Ureter (tissue), 1 donor: ENCODE measurements at regions not wholly inside any gene's neighbourhood (a gene's known extent, or its start where the extent isn't known, plus 50 kb on each side); places are given as distances from the start of the nearest gene placed in this dataset.
A peak's percentile ranks its signal among the peaks of the same experiment; 100 is the strongest.
"Not testable (repeated sequence)": the region's sequence is repeated elsewhere in the genome, so short reads cannot be mapped to it uniquely, and the experiment has no call there.

Experiments
- DNase-seq: peaks from one replicate; pipeline ENCODE4 v3.0.0-alpha.2; 2020; ENCODE audit warnings: low spot score
- donor health status: DM: yes; HTN: yes; CAD: no.

DNA sequence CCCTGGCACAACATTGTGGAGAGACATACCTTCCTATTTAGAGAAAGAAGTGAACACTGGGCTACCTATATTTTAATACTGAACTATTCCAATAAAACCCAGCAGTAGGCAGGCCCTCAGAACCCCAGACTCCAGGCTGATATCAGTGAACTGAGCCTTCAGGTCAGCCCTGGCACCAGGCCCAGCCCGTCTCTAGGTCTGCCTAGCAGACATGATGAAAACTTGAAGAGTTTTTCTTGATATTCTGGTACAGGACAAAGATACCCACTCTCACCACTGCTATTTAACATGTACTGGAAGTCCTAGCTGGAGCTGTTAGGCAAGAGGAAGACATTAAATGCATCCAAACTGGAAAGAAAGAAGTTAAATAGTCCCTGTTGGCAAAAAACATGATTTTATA, 396.6 kb upstream of the SPRY2 start:
- DNase-seq, result no peak

DNA sequence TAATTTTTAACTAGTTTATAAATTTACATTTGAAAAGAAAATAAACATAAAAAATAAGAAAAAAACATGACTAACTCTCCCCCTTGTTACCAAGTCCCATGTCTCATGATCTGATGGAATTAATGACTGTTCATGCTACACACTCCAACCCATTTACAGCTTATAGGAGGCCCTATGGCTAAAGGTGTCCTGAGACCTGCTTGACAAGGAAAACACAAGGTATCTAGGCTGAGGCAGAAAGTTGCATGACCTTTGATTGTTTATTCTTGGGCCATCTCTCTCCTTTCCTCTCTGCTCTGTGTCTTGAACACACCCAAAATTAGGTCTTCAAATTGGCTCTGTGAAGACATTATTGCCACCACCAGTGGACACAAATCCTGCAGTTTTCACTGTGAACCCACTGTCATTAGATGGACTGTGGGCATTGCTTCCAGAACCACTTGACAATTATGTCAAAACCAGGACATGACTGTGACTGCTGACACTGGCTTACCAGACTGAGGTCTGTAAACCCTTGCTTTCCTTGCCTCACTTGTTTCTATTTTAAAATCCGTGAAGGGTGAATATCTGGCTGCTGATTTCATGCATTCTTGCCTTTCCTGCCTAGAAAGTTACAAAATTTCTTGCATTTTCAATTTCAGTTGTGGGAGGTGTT, 386.5 kb upstream of the SPRY2 start:
- no peak for DNase-seq

DNA sequence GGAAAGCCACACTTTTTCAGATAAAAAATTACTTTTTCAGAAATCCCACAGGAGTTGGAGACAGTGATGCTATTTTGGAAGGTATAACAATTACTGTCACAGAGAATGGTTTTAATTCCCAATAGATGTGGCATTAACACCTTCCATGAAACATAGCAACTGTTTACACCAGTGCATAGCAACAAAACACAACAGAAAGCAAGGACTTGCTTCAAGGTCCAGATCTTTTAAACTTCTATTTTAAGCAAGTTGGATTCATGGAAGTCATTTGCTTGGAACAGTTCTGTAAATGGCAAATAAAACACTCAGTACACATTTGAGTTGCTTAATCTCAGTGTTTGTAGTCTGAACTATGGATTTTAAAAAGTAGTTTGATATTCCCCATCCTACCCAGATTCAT, 385.9 kb upstream of the SPRY2 start:
- no peak for DNase-seq

DNA sequence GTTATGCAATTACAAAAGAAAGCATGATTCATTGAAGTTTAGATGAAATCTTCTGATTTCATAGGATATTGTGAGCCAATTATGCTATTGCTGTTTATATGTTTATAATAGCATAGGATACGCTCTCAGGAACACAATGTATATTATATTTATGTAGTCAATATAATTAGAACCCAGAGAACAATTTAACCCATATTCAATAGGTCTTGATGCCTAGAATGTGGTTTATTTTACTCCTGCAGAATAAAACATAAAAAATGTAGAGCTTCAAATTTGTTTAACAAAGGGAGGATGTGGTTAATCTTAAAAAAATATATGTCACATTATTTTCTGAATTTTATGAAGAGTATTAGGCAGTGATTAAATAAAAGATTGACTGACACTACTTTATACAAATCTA, 380.8 kb upstream of the SPRY2 start:
- DNase-seq, result no peak

DNA sequence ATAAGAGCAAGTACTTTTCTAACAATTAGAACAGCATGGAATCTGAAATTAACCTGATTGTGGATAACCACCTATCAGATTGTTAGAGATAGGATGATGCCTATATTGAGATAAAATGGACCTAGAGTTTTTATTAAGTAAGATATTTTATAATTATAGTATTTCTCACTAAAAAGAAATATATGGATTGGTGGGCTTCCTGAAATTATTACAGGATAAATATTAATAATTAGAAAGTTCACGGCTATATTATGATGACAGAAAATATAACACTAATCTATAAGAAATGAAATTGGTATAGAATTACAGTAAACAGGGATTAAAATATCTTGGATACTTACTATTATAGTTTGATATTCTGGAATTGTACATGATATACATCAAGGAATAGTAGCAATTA, 378.0 kb upstream of the SPRY2 start:
- no peak for DNase-seq

DNA sequence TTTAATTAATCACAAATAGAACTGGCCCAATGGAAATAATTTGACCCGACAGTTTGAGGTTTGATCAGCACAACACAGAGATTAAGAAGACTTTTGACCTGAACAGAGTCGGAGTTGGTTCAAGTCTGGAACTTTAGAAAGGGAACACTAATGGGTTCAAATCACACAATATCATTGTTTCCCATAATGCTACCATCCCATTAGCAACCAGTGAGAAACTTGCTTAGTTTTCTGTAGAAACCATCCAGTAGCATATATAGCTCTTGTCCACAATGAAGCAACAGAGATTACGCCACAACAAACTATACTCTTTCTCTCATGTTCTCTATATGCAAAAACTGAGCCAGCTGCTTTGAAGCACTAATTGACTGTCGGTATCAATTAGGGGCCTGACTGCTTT, 376.9 kb upstream of the SPRY2 start:
- DNase-seq, result no peak

DNA sequence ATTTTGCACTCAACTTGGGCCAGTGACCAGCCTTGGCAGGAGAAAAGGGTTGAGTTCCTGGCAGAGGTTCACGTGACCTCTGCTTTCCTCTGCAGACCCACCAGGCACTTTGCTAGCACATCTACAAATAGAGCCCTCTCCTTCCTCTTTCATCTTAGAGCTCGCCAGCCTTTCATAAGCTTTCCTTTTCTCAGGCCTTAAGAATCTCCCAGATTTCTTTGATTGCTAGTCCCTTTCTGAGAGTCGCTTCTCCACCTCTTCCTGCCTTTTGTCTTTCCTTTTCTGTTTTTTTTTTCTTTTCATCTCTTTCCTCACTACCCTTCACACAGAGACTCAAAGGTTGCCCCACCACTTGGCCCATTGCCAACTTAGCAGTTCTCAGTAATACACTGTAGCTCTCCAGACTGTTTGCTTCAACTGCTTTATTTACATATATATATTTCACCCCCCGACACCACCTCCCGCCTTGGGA, 375.7 kb upstream of the SPRY2 start:
- no peak for DNase-seq

DNA sequence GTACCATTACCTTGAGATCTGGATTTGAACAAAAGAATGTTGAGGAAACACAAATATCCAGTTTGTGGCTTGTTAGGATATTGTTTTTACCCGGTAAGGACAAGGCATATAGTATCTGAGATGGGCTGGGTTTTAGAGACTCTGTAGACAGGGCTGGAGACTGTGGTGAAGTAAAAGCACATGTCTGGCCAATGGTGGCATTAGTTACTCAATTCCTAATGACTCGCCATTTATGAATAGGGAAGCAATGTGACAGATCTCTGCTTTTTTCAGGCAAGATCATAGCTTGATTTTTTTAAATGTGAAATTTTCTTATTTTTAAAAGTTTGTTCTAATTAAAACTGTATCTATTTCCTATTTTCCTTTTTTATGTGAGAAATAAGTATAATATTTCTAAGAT, 371.1 kb upstream of the SPRY2 start:
- DNase-seq, result no peak

DNA sequence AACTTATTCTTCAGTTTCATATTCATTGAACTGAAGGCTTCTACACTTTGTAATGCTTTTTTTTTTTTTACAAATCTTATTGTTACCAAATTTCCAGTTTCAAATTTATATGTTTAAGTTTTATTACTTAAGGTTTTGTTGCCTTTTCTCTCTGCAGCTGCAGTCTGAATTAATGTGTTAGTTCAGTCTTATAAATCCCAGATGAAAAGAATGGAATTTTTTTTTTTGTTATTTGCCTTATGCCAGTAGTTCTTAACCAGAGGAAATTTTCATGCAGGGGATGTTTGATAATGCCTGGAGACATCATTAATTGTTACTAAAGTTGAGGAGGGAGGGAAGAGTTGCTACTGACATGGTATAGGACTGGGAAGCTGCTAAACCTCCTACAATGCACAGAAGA, 367.9 kb upstream of the SPRY2 start:
- DNase-seq, result no peak

DNA sequence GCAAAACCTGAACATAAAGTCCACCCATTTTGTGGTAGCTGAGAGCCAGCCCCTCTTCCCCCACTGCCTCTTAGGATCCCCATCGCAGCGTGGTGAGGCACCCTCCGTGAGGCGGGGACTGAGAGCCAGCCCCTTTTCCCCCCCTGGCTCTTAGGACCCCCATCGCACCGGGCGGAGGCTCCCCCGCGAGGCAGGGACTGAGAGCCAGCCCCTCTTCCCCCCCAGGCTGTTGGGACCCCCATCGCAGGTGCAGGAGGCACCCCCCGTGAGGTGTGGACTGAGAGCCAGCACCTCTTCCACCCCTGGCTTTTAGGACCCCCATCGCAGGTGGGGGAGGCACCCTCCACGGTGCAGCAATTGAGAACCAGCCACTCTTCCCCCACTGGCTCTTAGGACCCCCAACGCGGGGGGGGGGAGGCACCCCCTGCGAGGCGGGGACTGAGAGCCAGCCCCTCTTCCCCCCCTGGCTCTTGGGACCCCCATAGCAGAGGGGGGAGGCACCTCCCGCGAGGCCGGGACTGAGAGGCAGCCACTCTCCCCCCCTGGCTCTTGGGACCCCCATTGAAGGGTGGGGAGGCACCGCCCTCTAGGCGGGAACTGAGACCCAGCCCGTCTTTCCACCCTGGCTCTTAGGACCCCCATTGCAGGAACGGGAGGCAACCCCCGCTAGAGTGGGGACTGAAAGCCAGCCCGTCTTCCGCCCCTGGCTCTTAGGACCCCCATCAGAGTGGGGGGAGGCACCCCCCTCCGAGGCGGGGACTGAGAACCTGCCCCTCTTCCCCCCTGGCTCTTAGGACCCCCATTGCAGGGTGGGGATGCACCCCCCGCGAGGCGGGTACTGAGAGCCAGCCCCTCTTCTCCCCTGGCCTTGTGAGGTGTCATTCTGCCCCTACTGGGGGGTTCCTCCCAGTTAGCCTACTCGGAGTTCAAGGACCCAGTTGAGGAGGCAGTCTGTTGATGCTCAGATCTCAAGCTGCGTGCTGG, 366.4 kb upstream of the SPRY2 start:
- DNase-seq, result no peak

DNA sequence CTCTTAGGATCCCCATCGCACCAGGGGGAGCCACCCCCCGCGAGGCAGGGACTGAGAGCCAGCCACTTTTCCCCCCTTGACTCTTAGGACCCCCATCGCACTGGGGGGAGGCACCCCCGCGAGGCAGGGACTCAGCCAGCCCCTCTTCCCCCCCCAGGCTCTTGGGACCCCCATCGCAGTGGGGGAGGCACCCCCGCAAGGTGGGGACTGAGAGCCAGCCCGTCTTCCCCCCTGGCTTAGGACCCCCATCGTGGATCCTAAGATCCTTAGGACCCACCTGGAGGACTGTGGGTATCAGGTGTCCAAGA, 365.2 kb upstream of the SPRY2 start:
- no peak for DNase-seq

DNA sequence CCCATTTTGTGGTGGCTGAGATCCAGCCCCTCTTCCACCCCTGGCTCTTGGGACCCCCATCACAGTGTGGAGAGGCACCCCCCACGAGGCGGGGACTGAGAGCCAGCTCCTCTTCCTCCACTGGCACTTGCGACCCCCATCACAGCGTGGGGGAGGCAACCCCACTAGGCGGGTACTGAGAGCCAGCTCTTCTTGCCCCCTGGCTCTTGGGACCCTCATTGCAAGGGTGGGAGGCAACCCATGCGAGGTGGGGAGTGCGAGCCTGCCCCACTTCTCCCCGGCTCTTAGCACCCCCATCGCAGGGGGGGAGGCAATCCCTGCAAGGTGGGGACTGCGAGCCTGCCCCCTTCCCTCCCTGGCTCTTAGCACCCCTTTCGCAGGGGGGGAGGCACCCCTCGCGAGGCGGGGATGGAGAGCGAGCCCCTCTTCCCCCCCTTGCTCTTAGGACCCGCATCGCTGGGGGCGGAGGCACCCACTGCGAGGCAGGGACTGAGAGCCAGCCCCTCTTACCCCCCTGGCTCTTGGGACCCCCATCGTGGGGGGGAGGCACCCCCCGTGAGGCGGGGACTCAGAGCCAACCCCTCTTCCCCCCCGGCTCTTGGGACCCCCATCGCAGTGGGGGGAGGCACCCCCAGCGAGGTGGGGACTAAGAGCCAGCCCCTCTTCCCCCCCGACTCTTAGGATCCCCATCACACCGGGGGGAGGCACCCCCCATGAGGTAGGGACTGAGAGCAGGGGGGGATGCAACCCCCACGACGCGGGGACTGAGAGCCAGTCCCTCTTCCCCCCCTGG, 364.6 kb upstream of the SPRY2 start:
- no peak for DNase-seq

DNA sequence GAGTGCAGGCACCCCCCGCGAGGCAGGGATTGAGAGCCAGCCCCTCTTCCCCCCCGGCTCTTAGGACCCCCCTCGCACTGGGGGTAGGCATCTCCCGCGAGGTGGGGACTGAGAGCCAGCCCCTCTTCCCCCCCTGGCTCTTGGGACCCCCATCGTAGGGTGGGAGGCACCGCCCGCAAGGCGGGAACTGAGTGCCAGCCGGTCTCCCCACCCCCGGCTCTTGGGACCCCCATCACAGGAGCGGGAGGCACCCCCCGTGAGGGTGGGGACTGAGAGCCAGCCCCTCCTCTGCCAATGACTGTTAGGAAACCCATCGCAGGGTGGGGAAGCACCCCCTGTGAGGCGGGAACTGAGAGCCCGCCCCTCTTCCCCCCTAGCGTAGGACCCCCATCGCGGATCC, 363.4 kb upstream of the SPRY2 start:
- peak; percentile 34 for DNase-seq

DNA sequence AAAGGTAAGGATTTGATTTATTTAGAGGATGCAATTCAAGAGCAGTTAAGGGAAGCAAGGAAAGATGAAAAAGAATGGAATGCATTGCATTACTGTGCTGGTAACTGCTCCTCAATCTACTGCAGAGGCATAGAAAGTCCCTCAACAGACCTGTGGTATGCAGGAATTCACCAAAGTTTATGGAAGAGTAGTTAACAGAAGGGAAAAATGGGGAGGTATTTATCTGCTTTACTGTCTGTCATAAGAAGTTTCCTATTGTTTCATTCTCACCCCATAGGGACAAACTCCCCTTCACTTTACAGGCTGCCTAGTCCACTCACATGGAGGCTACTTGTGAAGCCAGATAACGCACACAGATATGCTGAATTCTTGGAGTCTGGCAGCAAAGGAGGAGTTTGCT, 354.9 kb upstream of the SPRY2 start:
- no peak for DNase-seq

DNA sequence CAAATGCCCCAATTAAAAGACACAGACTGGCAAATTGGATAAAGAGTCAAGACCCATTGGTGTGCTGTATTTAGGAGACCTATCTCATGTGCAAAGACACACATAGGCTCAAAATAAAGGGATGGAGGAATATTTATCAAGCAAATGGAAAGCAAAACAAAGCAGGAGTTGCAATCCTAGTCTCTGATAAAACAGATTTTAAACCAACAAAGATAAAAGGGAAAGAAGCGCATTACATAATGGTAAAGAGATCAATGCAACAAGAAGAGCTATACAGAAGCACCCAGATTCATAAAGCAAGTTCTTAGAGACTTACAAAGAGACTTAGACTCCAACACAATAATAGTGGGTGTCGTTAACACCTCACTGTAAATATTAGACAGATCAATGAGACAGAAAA, 350.9 kb upstream of the SPRY2 start:
- DNase-seq, result not testable (repeated sequence)

DNA sequence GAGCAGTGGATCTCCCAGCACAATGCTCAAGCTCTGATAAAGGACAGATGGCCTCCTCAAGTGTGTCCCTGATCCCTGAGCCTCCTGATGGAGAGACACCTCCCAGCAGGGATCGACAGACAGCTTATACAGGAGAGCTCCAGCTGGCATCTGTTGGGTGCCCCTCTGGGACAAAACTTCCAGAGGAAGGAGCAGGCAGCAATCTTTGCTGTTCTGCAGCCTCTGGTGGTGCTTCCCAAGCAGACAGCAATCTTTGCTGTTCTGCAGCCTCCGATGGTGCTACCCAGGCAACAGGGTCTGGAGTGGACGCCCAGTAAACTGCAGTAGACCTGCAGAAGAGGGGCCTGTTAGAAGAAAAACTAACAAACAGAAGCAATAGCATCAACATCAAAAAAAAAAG, 349.3 kb upstream of the SPRY2 start:
- DNase-seq, result no peak

DNA sequence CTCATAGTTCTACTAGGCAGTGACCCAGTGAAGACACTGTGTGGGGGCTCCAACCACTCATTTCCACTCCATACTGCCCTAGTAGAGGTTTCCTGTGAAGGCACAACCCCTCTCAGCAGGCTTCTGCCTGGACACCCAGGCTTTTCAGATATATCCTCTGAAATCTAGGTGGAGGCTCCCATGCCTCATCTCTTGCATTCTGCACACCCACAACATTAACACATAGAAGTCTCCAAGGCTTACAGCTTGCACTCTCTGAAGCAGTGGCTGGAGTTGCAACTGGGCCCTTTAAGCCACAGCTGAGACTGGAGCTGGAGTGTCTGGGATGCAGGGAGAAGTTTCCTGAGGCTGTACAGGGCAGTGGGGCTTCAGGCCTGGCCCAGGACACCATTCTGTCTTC, 347.7 kb upstream of the SPRY2 start:
- DNase-seq, result no peak

DNA sequence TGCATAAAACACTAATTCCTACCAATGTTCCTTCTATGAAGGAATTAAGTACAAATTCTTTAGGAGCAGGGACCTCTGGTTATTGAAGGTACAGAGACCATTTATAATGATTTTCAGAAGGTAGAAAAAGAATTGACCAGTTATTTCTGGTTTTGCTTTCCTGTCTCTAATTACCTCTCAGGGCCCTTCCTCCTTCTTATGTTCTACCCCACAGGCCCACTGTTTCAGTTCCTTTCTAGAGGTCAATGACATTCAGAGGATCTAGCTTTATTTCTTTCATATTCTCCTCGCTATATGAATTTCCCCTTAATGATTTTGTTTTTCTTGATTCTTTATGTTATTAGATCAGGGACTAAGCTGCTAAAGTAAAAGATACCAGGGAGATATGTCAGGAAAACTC, 345.0 kb upstream of the SPRY2 start:
- no peak for DNase-seq

DNA sequence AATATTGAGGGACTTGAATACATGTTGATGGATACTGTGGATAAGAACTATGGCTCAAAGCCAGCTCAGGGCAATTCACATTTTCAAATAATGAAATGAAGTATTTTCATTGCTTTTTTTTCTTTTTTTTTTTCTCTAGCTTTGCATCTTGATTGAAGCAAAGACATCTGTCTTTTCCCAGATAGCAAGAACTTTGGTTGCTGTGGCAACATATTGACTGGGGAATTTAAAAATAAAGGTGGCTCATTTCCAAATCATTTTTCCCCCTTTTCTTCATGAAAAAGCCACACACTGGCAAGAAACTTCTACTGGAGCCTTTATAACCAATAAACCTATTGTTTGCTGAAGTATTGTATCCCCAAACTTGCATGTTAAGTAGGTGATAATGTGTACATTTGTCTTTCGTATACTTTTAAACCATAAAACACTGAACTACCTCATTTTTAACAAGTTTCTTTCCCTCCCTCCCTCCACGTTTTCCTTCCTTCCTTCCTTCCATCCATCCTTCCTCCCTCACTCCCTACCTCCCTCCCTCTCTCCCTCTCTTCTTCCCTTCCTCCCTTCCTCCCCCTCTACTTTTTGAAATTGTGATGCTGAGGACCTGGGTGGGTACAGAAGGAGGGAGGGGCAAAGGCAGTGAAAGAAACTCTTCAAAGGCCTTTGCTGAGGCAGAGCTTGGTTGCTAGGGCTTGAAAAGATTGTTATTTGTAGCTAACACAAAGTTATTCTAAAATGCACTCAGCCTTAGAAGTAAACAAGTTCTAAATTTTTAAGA, 343.5 kb upstream of the SPRY2 start:
- DNase-seq, result no peak

DNA sequence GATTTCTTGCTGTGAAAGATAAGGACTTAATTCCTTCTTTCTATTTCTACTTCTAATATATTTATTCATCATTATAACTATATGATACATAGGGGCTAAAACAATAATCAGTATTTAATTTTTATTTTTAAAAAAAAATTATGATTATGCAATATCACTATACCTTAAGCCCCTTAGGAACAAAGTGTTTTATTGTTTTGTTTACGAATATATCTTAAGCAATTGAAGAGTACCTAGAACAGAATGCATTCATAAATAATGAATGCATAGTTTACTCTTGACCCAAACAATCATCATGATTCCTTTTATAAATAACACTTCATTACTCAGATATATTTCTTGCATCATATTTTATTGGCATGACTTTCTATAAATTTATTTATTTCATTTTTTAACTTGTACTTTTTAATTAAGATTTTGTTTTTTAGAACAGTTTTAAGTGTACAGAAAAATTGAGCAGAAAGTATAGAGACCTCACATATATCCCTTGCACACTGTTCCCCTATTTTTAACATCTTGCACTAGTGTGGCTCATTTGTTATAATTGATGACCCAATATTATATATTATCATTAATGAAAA, 339.9 kb upstream of the SPRY2 start:
- DNase-seq, result no peak

DNA sequence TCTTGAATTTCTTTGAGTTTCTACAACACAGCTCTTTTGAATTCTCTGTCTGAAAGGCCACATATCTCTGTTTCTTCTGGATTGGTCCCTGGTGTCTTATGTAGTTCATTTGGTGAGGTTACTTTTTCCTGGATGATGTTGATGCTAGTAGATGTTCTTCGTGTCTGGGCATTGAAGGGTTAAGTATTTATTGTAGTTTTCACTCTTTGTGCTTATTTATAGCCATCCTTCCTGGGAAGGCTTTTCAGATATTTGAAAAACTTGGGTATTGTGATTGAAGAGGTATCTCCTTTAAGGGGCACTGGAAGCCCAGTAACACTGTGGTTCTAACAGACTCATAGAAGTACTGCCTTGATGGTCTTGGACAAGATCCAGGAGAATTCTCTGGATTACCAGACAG, 338.5 kb upstream of the SPRY2 start:
- DNase-seq, result no peak
